KOPT-K1 (cell line): ENCODE measurements at regions not wholly inside any gene's neighbourhood (a gene's known extent, or its start where the extent isn't known, plus 50 kb on each side); places are given as distances from the start of the nearest gene placed in this dataset.

Experiments
- H3K27ac ChIP-seq: fragments of 200-600 bp; sonication (generic); 2 replicates; pipeline ENCODE4 v1.5.1; 2016; ENCODE audit warnings: antibody characterized with exemption, mild to moderate bottlenecking, low read depth, low read length; ENCODE audit not compliant: poor library complexity, severe bottlenecking
- H3K36me3 ChIP-seq: fragments of 200-600 bp; sonication (generic); 2 replicates; pipeline ENCODE4 v1.5.1; 2017; ENCODE audit warnings: antibody characterized with exemption, mild to moderate bottlenecking, low read length, moderate library complexity; ENCODE audit not compliant: insufficient read depth
- H3K9me3 ChIP-seq: fragments of 200-600 bp; sonication (generic); 2 replicates; pipeline ENCODE4 v1.5.1; 2017; ENCODE audit warnings: antibody characterized with exemption, low read length, mild to moderate bottlenecking; ENCODE audit not compliant: insufficient read depth, poor library complexity, severe bottlenecking

- H3K27ac ChIP-seq = no peak overlapping the region
- no peaks in the 10 kb centered on the region for H3K9me3 ChIP-seq
- no peaks in the 10 kb centered on the region for H3K36me3 ChIP-seq
Measured at GRCh38 chr3:34394978-34395748, 596.7 kb downstream of the PDCD6IP start.

- Histone ChIP-seq H3K36me3 (no peaks in the 10 kb centered on the region), H3K27ac (no peak overlapping the region), H3K9me3 (no peaks in the 10 kb centered on the region)
Measured at GRCh38 chr3:34396288-34396687, 597.9 kb downstream of the PDCD6IP start.

GRCh38 chr3:34396956-34397355, 598.5 kb downstream of the PDCD6IP start:
- H3K27ac ChIP-seq = no peak overlapping the region
- H3K9me3 ChIP-seq = no peaks in the 10 kb centered on the region
- no peaks in the 10 kb centered on the region for H3K36me3 ChIP-seq

GRCh38 chr3:34399401-34399800, 601.0 kb downstream of the PDCD6IP start:
- Histone ChIP-seq H3K36me3 (no peaks in the 10 kb centered on the region), H3K9me3 (no peaks in the 10 kb centered on the region), H3K27ac (no peak overlapping the region)

GRCh38 chr3:34405159-34405558, 606.7 kb downstream of the PDCD6IP start:
- no peak overlapping the region for H3K27ac ChIP-seq
- no peaks in the 10 kb centered on the region for H3K9me3 ChIP-seq
- H3K36me3 ChIP-seq = no peaks in the 10 kb centered on the region

- Histone ChIP-seq H3K36me3 (no peaks in the 10 kb centered on the region), H3K27ac (no peak overlapping the region), H3K9me3 (no peaks in the 10 kb centered on the region)
Measured at GRCh38 chr3:34407281-34407680, 608.9 kb downstream of the PDCD6IP start.

- Histone ChIP-seq H3K9me3 (no peaks in the 10 kb centered on the region), H3K27ac (no peak overlapping the region), H3K36me3 (no peaks in the 10 kb centered on the region)
Measured at GRCh38 chr3:34408088-34408487, 609.7 kb downstream of the PDCD6IP start.

GRCh38 chr3:34411596-34411995, 613.2 kb downstream of the PDCD6IP start:
- Histone ChIP-seq H3K27ac (no peak overlapping the region), H3K9me3 (no peaks in the 10 kb centered on the region), H3K36me3 (no peaks in the 10 kb centered on the region)

- H3K27ac ChIP-seq = no peak overlapping the region
- no peaks in the 10 kb centered on the region for H3K9me3 ChIP-seq
- no peaks in the 10 kb centered on the region for H3K36me3 ChIP-seq
Measured at GRCh38 chr3:34419801-34420200, 621.4 kb downstream of the PDCD6IP start.

GRCh38 chr3:34421762-34422161, 623.3 kb downstream of the PDCD6IP start:
- no peaks in the 10 kb centered on the region for H3K36me3 ChIP-seq

GRCh38 chr3:34439796-34440195, 641.4 kb downstream of the PDCD6IP start:
- Histone ChIP-seq H3K9me3 (peaks cover 13% of the 10 kb centered on the region), H3K36me3 (no peaks in the 10 kb centered on the region), H3K27ac (no peak overlapping the region)

More at GRCh38 chr3:34421762-34422161, 623.3 kb downstream of the PDCD6IP start:
- no peaks in the 10 kb centered on the region for H3K9me3 ChIP-seq
- no peak overlapping the region for H3K27ac ChIP-seq

GRCh38 chr3:34444137-34444536, 645.7 kb downstream of the PDCD6IP start:
- Histone ChIP-seq H3K36me3 (no peaks in the 10 kb centered on the region), H3K27ac (no peak overlapping the region), H3K9me3 (peaks cover 13% of the 10 kb centered on the region)

- H3K9me3 ChIP-seq = no peaks in the 10 kb centered on the region
Measured at GRCh38 chr3:34449305-34449704, 650.9 kb downstream of the PDCD6IP start.

GRCh38 chr3:34463414-34463813, 665.0 kb downstream of the PDCD6IP start:
- Histone ChIP-seq H3K27ac (no peak overlapping the region), H3K36me3 (no peaks in the 10 kb centered on the region), H3K9me3 (peaks cover 13% of the 10 kb centered on the region)

More at GRCh38 chr3:34449305-34449704, 650.9 kb downstream of the PDCD6IP start:
- no peak overlapping the region for H3K27ac ChIP-seq
- H3K36me3 ChIP-seq = no peaks in the 10 kb centered on the region

- H3K9me3 ChIP-seq = peaks cover 6% of the 10 kb centered on the region
- H3K27ac ChIP-seq = no peak overlapping the region
- no peaks in the 10 kb centered on the region for H3K36me3 ChIP-seq
Measured at GRCh38 chr3:34464646-34465045, 666.2 kb downstream of the PDCD6IP start.

- H3K9me3 ChIP-seq = no peaks in the 10 kb centered on the region
- H3K27ac ChIP-seq = no peak overlapping the region
- H3K36me3 ChIP-seq = no peaks in the 10 kb centered on the region
Measured at GRCh38 chr3:34475851-34476250, 677.4 kb downstream of the PDCD6IP start.
